ENCODE measurements at regions not wholly inside any gene's neighbourhood (a gene's known extent, or its start where the extent isn't known, plus 50 kb on each side); places are given as distances from the start of the nearest gene placed in this dataset.

GRCh38 chr1:115491298-115492018 is 150.3 kb upstream of the VANGL1 start:
- no peak for DNase-seq

- DNase-seq, result no peak
These were observed 141.0 kb upstream of the NGF start for GRCh38 chr1:115479055-115479482.

- no peak for DNase-seq
These were observed 139.0 kb upstream of the NGF start for GRCh38 chr1:115477071-115477470.

- DNase-seq, result no peak
These were observed 138.6 kb upstream of the NGF start for GRCh38 chr1:115476616-115477015.

- DNase-seq, result no peak
These were observed 137.9 kb upstream of the NGF start for GRCh38 chr1:115475901-115476300.

GRCh38 chr1:115475252-115475651 is 137.2 kb upstream of the NGF start:
- no peak for DNase-seq

GRCh38 chr1:115473986-115474565 is 136.0 kb upstream of the NGF start:
- DNase-seq, result no peak

- peak; percentile 32 for DNase-seq
These were observed 131.8 kb upstream of the NGF start for GRCh38 chr1:115469703-115470476.

- DNase-seq, result no peak
These were observed 129.7 kb upstream of the NGF start for GRCh38 chr1:115467790-115468189.

GRCh38 chr1:115467196-115467595 is 129.1 kb upstream of the NGF start:
- no peak for DNase-seq

GRCh38 chr1:115466433-115466832 is 128.4 kb upstream of the NGF start:
- no peak for DNase-seq

GRCh38 chr1:115465802-115466363 is 127.8 kb upstream of the NGF start:
- DNase-seq, result no peak

- DNase-seq, result no peak
These were observed 125.3 kb upstream of the NGF start for GRCh38 chr1:115463347-115463746.

- no peak for DNase-seq
These were observed 124.6 kb upstream of the NGF start for GRCh38 chr1:115462566-115463076.

GRCh38 chr1:115461526-115461925 is 123.5 kb upstream of the NGF start:
- DNase-seq, result no peak

- DNase-seq, result no peak
These were observed 121.1 kb upstream of the NGF start for GRCh38 chr1:115459161-115459560.

- DNase-seq, result no peak
These were observed 120.5 kb upstream of the NGF start for GRCh38 chr1:115458426-115459114.

- DNase-seq, result peak; percentile 21
These were observed 119.2 kb upstream of the NGF start for GRCh38 chr1:115457289-115457688.

- DNase-seq, result peak; percentile 34
These were observed 118.5 kb upstream of the NGF start for GRCh38 chr1:115456441-115456961.

GRCh38 chr1:115454837-115455511 is 116.9 kb upstream of the NGF start:
- peak; percentile 69 for DNase-seq

GRCh38 chr1:115453666-115454065 is 115.6 kb upstream of the NGF start:
- no peak for DNase-seq

Measured in tongue (tissue), 1 donor.